MM.1S (cell line): ENCODE measurements at regions not wholly inside any gene's neighbourhood (a gene's known extent, or its start where the extent isn't known, plus 50 kb on each side); places are given as distances from the start of the nearest gene placed in this dataset.

Experiments
- EZH2 ChIP-seq: fragments of 300-600 bp; sonication (generic); optimal IDR thresholded peaks from 2 replicates; pipeline ENCODE3; 2017; ENCODE audit warnings: low read depth, mild to moderate bottlenecking, antibody characterized with exemption, low read length, mixed read lengths
- EZH2phosphoT487 ChIP-seq: fragments of 300-600 bp; sonication (generic); IDR thresholded peaks from 2 replicates; pipeline ENCODE4 v1.6.1; 2018; ENCODE audit warnings: antibody characterized with exemption, low read length
- TF ChIP-seq, protein P1 (sequence below): fragments of 300-600 bp; sonication (generic); IDR thresholded peaks from 2 replicates; pipeline ENCODE4 v1.5.1; 2016; ENCODE audit warnings: antibody characterized with exemption, low read length, mixed read lengths

DNA sequence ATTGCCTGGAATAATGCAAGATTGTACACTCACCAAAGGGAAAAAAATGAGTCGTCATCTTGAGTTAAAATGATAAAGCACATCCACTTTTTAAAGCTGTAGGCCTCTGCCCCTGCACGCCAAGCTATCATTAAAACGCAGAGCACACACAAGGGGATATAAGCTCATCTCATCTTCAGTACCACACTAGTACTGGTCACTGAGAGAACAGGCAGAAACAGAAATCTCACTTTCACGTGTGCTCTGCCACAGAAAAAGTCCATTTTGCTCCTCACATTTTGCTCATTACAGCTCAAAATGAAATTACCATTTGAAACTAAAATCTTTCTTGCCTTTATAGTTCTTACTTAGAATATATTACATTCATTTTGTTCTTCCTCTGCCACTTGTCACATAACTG, 99.2 kb upstream of the SLC30A5 start:
- TF ChIP-seq, protein P1, sequence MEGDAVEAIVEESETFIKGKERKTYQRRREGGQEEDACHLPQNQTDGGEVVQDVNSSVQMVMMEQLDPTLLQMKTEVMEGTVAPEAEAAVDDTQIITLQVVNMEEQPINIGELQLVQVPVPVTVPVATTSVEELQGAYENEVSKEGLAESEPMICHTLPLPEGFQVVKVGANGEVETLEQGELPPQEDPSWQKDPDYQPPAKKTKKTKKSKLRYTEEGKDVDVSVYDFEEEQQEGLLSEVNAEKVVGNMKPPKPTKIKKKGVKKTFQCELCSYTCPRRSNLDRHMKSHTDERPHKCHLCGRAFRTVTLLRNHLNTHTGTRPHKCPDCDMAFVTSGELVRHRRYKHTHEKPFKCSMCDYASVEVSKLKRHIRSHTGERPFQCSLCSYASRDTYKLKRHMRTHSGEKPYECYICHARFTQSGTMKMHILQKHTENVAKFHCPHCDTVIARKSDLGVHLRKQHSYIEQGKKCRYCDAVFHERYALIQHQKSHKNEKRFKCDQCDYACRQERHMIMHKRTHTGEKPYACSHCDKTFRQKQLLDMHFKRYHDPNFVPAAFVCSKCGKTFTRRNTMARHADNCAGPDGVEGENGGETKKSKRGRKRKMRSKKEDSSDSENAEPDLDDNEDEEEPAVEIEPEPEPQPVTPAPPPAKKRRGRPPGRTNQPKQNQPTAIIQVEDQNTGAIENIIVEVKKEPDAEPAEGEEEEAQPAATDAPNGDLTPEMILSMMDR, result no peak
- TF ChIP-seq EZH2 (no peak), EZH2phosphoT487 (no peak)
